ENCODE measurements at regions not wholly inside any gene's neighbourhood (a gene's known extent, or its start where the extent isn't known, plus 50 kb on each side); places are given as distances from the start of the nearest gene placed in this dataset.

DNA sequence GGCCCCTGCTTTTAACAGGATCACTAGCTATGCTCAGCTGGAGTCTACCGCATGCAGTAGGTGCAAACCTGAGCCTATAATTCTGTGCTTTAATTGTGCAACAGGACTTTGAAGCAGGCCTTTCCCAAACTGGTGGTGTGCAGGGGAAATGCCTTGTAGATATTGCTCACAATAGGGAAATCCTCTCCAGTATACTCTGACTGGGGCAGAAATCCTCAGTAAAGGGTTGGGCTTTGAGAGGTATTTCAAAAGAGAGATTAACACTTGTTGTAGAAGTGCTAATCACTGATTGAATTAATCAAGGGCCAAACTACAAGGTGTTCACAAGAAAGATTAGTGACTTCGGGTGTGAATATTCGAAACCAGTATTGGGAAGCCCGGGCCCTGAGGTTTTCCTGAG, 58.5 kb upstream of the EXOC6 start:
- no peak for TF ChIP-seq EZH2 (optimal IDR thresholded peaks at IDR 0.05; ENCODE audit: low read depth, low read length)
- TF ChIP-seq, protein P1, sequence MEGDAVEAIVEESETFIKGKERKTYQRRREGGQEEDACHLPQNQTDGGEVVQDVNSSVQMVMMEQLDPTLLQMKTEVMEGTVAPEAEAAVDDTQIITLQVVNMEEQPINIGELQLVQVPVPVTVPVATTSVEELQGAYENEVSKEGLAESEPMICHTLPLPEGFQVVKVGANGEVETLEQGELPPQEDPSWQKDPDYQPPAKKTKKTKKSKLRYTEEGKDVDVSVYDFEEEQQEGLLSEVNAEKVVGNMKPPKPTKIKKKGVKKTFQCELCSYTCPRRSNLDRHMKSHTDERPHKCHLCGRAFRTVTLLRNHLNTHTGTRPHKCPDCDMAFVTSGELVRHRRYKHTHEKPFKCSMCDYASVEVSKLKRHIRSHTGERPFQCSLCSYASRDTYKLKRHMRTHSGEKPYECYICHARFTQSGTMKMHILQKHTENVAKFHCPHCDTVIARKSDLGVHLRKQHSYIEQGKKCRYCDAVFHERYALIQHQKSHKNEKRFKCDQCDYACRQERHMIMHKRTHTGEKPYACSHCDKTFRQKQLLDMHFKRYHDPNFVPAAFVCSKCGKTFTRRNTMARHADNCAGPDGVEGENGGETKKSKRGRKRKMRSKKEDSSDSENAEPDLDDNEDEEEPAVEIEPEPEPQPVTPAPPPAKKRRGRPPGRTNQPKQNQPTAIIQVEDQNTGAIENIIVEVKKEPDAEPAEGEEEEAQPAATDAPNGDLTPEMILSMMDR (IDR thresholded peaks at IDR 0.05; ENCODE audit: low read length), result no peak

All from MM.1S (cell line).